Colon (tissue), 2 donors: ENCODE measurements at regions not wholly inside any gene's neighbourhood (a gene's known extent, or its start where the extent isn't known, plus 50 kb on each side); places are given as distances from the start of the nearest gene placed in this dataset.
"Not testable (repeated sequence)": the region's sequence is repeated elsewhere in the genome, so short reads cannot be mapped to it uniquely, and the experiment has no call there.

Experiments used
- FAIRE-seq: peaks from 2 replicates; lab custom pipeline; 2012; peaks lifted over from hg19 to GRCh38; lab: Jason Lieb, UNC
- donor health status: control.
- donor health status: control.

- peak; percentile 24 for FAIRE-seq
Observed at GRCh38 chr6:19156443-19156842, 680.7 kb upstream of the ID4 start.

GRCh38 chr6:19157486-19157885 is 679.7 kb upstream of the ID4 start:
- FAIRE-seq, result no peak

- no peak for FAIRE-seq
Observed at GRCh38 chr6:19158586-19158985, 678.6 kb upstream of the ID4 start.

- no peak for FAIRE-seq
Observed at GRCh38 chr6:19159089-19159488, 678.1 kb upstream of the ID4 start.

- no peak for FAIRE-seq
Observed at GRCh38 chr6:19159561-19159960, 677.6 kb upstream of the ID4 start.

GRCh38 chr6:19160081-19160730 is 677.0 kb upstream of the ID4 start:
- FAIRE-seq, result no peak

GRCh38 chr6:19167251-19167650 is 669.9 kb upstream of the ID4 start:
- FAIRE-seq, result no peak

- no peak for FAIRE-seq
Observed at GRCh38 chr6:19169366-19169765, 667.8 kb upstream of the ID4 start.

- FAIRE-seq, result no peak
Observed at GRCh38 chr6:19175023-19175422, 662.1 kb upstream of the ID4 start.

- FAIRE-seq, result no peak
Observed at GRCh38 chr6:19180348-19181072, 656.7 kb upstream of the ID4 start.

- FAIRE-seq, result no peak
Observed at GRCh38 chr6:19181211-19181610, 656.0 kb upstream of the ID4 start.

- FAIRE-seq, result no peak
Observed at GRCh38 chr6:19193624-19194023, 643.5 kb upstream of the ID4 start.

GRCh38 chr6:19204445-19204844 is 632.7 kb upstream of the ID4 start:
- FAIRE-seq, result no peak

GRCh38 chr6:19205076-19205475 is 632.1 kb upstream of the ID4 start:
- no peak for FAIRE-seq

GRCh38 chr6:19209202-19209601 is 628.0 kb upstream of the ID4 start:
- no peak for FAIRE-seq

GRCh38 chr6:19210849-19211590 is 626.1 kb upstream of the ID4 start:
- FAIRE-seq, result no peak

- FAIRE-seq, result no peak
Observed at GRCh38 chr6:19214231-19214630, 622.9 kb upstream of the ID4 start.

- FAIRE-seq, result no peak
Observed at GRCh38 chr6:19219931-19220330, 617.2 kb upstream of the ID4 start.

GRCh38 chr6:19231878-19232561 is 605.1 kb upstream of the ID4 start:
- FAIRE-seq, result no peak

- FAIRE-seq, result no peak
Observed at GRCh38 chr6:19245656-19246055, 591.5 kb upstream of the ID4 start.

GRCh38 chr6:19247181-19247580 is 590.0 kb upstream of the ID4 start:
- FAIRE-seq, result not testable (repeated sequence)

GRCh38 chr6:19256123-19256522 is 581.0 kb upstream of the ID4 start:
- not testable (repeated sequence) for FAIRE-seq

GRCh38 chr6:19261642-19262041 is 575.5 kb upstream of the ID4 start:
- FAIRE-seq, result no peak
